HL-60 (cell line): ENCODE measurements at regions not wholly inside any gene's neighbourhood (a gene's known extent, or its start where the extent isn't known, plus 50 kb on each side); places are given as distances from the start of the nearest gene placed in this dataset.

Experiments
- DNase-seq, 2 experiments: peaks; one replicate each; pipeline ENCODE4 v3.0.0-alpha.2; 2010 to 2020; ENCODE audit warnings: low read depth in 1 of 2, low spot score in 1 of 2
- H3K27ac ChIP-seq: fragments of 250-450 bp; sonication (Bioruptor Pico); replicated peaks from 2 replicates; pipeline ENCODE4 v1.5.1; 2020; ENCODE audit warnings: mild to moderate bottlenecking, moderate library complexity
- H3K27me3 ChIP-seq: fragments of 250-450 bp; sonication (Bioruptor Pico); 2 replicates; pipeline ENCODE4 v1.5.1; 2021; ENCODE audit warnings: mild to moderate bottlenecking, moderate library complexity; ENCODE audit not compliant: insufficient read depth, poor library complexity, severe bottlenecking
- H3K4me3 ChIP-seq: replicated peaks from 2 replicates; pipeline ENCODE4 v1.5.1; 2011; ENCODE audit warnings: mild to moderate bottlenecking, control low read depth, low read length; ENCODE audit not compliant: insufficient read depth
- CTCF ChIP-seq: IDR thresholded peaks from one replicate; pipeline ENCODE4 v1.5.1; 2011; ENCODE audit warnings: low read length, control low read depth, inconsistent platforms; ENCODE audit not compliant: insufficient read depth
- GABPA ChIP-seq: IDR thresholded peaks from 2 replicates; pipeline ENCODE4 v1.6.1; 2012; ENCODE audit warnings: low read depth
- POLR2AphosphoS5 ChIP-seq: IDR thresholded peaks from 2 replicates; pipeline ENCODE4 v1.6.1; 2012; ENCODE audit warnings: low read depth
- REST ChIP-seq: IDR thresholded peaks from 2 replicates; pipeline ENCODE4 v1.6.1; 2012; ENCODE audit warnings: low read depth; ENCODE audit not compliant: insufficient replicate concordance
- SPI1 ChIP-seq: IDR thresholded peaks from 2 replicates; pipeline ENCODE4 v1.6.1; 2012; ENCODE audit warnings: low read depth, mild to moderate bottlenecking, borderline replicate concordance

- no peak for TF ChIP-seq GABPA
- no peak for TF ChIP-seq POLR2AphosphoS5
- no peak for TF ChIP-seq REST
- TF ChIP-seq SPI1: no peak
- no peak for TF ChIP-seq CTCF
- no peak for DNase-seq
- Histone ChIP-seq H3K4me3 (no peak overlapping the region), H3K27me3 (no peaks in the 10 kb centered on the region), H3K27ac (no peak overlapping the region)
Observed at GRCh38 chr5:167036585-167036984, 1254.9 kb upstream of the WWC1 start.

GRCh38 chr5:167049043-167049663 is 1242.3 kb upstream of the WWC1 start:
- Histone ChIP-seq H3K4me3 (no peak overlapping the region), H3K27me3 (no peaks in the 10 kb centered on the region), H3K27ac (no peak overlapping the region)
- no peak for TF ChIP-seq SPI1
- peak; percentile 42 for TF ChIP-seq CTCF
- peak; percentile 15 to 44 for DNase-seq

- Histone ChIP-seq H3K27ac (no peak overlapping the region), H3K4me3 (no peak overlapping the region), H3K27me3 (no peaks in the 10 kb centered on the region)
- no peak for DNase-seq
- TF ChIP-seq REST: no peak
- TF ChIP-seq POLR2AphosphoS5: no peak
- no peak for TF ChIP-seq SPI1
- no peak for TF ChIP-seq CTCF
- TF ChIP-seq GABPA: no peak
Observed at GRCh38 chr5:167049771-167050567, 1241.5 kb upstream of the WWC1 start.
